GM12878 (cell line): ENCODE measurements at regions not wholly inside any gene's neighbourhood (a gene's known extent, or its start where the extent isn't known, plus 50 kb on each side); places are given as distances from the start of the nearest gene placed in this dataset.
"Not testable (repeated sequence)": the region's sequence is repeated elsewhere in the genome, so short reads cannot be mapped to it uniquely, and the experiment has no call there.

Experiments
- ETV6 ChIP-seq, 2 experiments: fragments of 450-650 bp in 1 of 2; IDR thresholded peaks in 1 of 2; conservative IDR thresholded peaks in 1 of 2; 2 replicates each; pipeline ENCODE4 v1.6.1; 2014; ENCODE audit warnings: antibody characterized with exemption in 1 of 2, borderline replicate concordance in 1 of 2, low read depth in 1 of 2, mild to moderate bottlenecking in 1 of 2, moderate library complexity in 1 of 2
- SUZ12 ChIP-seq: fragments of 200-600 bp; sonication (generic); IDR thresholded peaks from one replicate; pipeline ENCODE4 v1.6.1; 2018; ENCODE audit warnings: antibody characterized with exemption, mild to moderate bottlenecking; ENCODE audit not compliant: unreplicated experiment
- TAF1 ChIP-seq: IDR thresholded peaks from 2 replicates; pipeline ENCODE4 v1.6.1; 2011; ENCODE audit warnings: mild to moderate bottlenecking, low read depth, low read length, borderline replicate concordance
- TF ChIP-seq, protein P1 (sequence below): IDR thresholded peaks from 2 replicates; pipeline ENCODE4 v1.6.1; 2012; ENCODE audit warnings: low read length, inconsistent platforms
- TF ChIP-seq, protein P2 (sequence below), 3 experiments: IDR thresholded peaks in 2 of 3; conservative IDR thresholded peaks in 1 of 3; 2 replicates each; pipeline ENCODE4 v1.5.1; 2011; ENCODE audit warnings: low read depth in 3 of 3, low read length in 3 of 3, mild to moderate bottlenecking in 3 of 3, control low read depth in 2 of 3, moderate library complexity in 2 of 3, inconsistent platforms in 1 of 3, mixed read lengths in 1 of 3; ENCODE audit not compliant: control insufficient read depth in 2 of 3, insufficient read depth in 1 of 3; ENCODE audit errors: extremely low read depth in 1 of 3

DNA sequence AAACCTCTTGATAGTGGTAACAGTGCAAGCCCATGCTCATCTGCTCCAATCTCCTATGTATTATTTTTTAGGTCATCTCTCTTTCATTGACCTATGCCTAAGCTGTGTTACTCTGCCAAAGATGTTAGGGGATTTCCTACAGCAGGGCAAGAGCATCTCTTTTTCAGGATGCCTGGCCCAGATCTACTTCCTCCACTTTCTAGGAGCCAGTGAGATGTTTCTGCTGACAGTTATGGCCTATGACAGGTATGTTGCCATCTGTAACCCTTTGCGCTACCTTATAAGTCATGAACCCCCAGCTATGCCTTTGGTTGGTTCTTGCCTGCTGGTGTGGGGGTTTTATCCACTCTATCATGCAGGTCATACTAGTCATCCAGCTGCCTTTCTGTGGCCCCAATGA is 168.9 kb upstream of the POTEB3 start:
- TF ChIP-seq, protein P1, sequence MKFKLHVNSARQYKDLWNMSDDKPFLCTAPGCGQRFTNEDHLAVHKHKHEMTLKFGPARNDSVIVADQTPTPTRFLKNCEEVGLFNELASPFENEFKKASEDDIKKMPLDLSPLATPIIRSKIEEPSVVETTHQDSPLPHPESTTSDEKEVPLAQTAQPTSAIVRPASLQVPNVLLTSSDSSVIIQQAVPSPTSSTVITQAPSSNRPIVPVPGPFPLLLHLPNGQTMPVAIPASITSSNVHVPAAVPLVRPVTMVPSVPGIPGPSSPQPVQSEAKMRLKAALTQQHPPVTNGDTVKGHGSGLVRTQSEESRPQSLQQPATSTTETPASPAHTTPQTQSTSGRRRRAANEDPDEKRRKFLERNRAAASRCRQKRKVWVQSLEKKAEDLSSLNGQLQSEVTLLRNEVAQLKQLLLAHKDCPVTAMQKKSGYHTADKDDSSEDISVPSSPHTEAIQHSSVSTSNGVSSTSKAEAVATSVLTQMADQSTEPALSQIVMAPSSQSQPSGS = not testable (repeated sequence)
- not testable (repeated sequence) for TF ChIP-seq SUZ12; TAF1; ETV6 (conservative IDR thresholded peaks at IDR 0.05 in 1 of 2, IDR thresholded peaks at IDR 0.05 in 1 of 2; ENCODE audit: borderline replicate concordance in 1 of 2, low read depth in 1 of 2)
- TF ChIP-seq, protein P2, sequence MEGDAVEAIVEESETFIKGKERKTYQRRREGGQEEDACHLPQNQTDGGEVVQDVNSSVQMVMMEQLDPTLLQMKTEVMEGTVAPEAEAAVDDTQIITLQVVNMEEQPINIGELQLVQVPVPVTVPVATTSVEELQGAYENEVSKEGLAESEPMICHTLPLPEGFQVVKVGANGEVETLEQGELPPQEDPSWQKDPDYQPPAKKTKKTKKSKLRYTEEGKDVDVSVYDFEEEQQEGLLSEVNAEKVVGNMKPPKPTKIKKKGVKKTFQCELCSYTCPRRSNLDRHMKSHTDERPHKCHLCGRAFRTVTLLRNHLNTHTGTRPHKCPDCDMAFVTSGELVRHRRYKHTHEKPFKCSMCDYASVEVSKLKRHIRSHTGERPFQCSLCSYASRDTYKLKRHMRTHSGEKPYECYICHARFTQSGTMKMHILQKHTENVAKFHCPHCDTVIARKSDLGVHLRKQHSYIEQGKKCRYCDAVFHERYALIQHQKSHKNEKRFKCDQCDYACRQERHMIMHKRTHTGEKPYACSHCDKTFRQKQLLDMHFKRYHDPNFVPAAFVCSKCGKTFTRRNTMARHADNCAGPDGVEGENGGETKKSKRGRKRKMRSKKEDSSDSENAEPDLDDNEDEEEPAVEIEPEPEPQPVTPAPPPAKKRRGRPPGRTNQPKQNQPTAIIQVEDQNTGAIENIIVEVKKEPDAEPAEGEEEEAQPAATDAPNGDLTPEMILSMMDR (IDR thresholded peaks at IDR 0.05 in 2 of 3, conservative IDR thresholded peaks at IDR 0.05 in 1 of 3; ENCODE audit: control insufficient read depth in 2 of 3, extremely low read depth in 1 of 3, insufficient read depth in 1 of 3, low read depth in 3 of 3, low read length in 3 of 3) = not testable (repeated sequence)
